Stomach (tissue), 8 donors: ENCODE measurements at regions not wholly inside any gene's neighbourhood (a gene's known extent, or its start where the extent isn't known, plus 50 kb on each side); places are given as distances from the start of the nearest gene placed in this dataset.

ENCODE experiments used
- DNase-seq, 2 donors: peaks; one replicate each; pipeline versions ENCODE4 v3.0.0 to v3.0.0-alpha.2; 2013 to 2019
- H3K27ac ChIP-seq, 5 donors: fragments of 200-600 bp in 4 of 5; sonication (generic) in 4 of 5; one replicate each; pipeline ENCODE4 v1.5.1; 2013 to 2019; ENCODE audit warnings: mild to moderate bottlenecking in 1 of 5, moderate library complexity in 1 of 5
- H3K27me3 ChIP-seq, 3 donors: fragments of 200-600 bp; sonication (generic); one replicate each; pipeline ENCODE4 v1.5.1; 2017 to 2019; ENCODE audit warnings: mixed run types in 1 of 3
- H3K36me3 ChIP-seq, 4 donors: fragments of 200-600 bp; sonication (generic); 1 replicate in 3 of 4; 2 replicates in 1 of 4; pipeline ENCODE4 v1.5.1; 2016 to 2019
- H3K4me1 ChIP-seq, 4 donors: fragments of 200-600 bp; sonication (generic); one replicate each; pipeline ENCODE4 v1.5.1; 2016 to 2019
- H3K4me3 ChIP-seq, 4 donors: fragments of 200-600 bp; sonication (generic) in 3 of 4; one replicate each; pipeline ENCODE4 v1.5.1; 2016 to 2019; ENCODE audit warnings: mild to moderate bottlenecking in 1 of 4
- H3K9me3 ChIP-seq, 4 donors: fragments of 200-600 bp; sonication (generic); one replicate each; pipeline ENCODE4 v1.5.1; 2016 to 2019
- EP300 ChIP-seq: sonication (generic); formaldehyde crosslinking; IDR thresholded peaks from one replicate; pipeline ENCODE4 v1.6.1; 2017; ENCODE audit warnings: antibody characterized with exemption
- POLR2A ChIP-seq, 4 donors: fragments of 450-650 bp; IDR thresholded peaks; one replicate each; pipeline ENCODE4 v1.6.1; 2016; ENCODE audit warnings: antibody characterized with exemption in 4 of 4, control low read depth in 2 of 4, mild to moderate bottlenecking in 1 of 4, moderate library complexity in 1 of 4
- POLR2AphosphoS5 ChIP-seq, 3 donors: sonication (generic); formaldehyde crosslinking; IDR thresholded peaks; one replicate each; pipeline ENCODE4 v1.6.1; 2016; ENCODE audit warnings: antibody characterized with exemption in 3 of 3
- WGBS, 5 donors: extraction: QIAGEN DNeasy Blood & Tissue Kit in 3 of 5; methylation state at CpG; one replicate each; pipeline versions ENCODE4 v1.1.5 to v1.1.7; 2013 to 2018; 5-methylcytosine and 5-hydroxymethylcytosine counted together
- intact Hi-C: fragments of 100-400 bp; cut with DNase I; formaldehyde crosslinking; loops from one replicate; pipeline ENCODE4 v1.15.1; 2023; ENCODE audit warnings: low total_unique reads
- TF ChIP-seq, protein P1 (sequence below), 7 experiments: fragments of 450-650 bp in 4 of 7; fragments of 200-600 bp in 3 of 7; sonication (generic) in 3 of 7; IDR thresholded peaks; one replicate each; pipeline ENCODE4 v1.5.1; 2016 to 2019; ENCODE audit warnings: antibody characterized with exemption in 7 of 7, control low read depth in 2 of 7, mild to moderate bottlenecking in 1 of 7
- donor health status: healthy with polysubstance abuse.
- donor health status: Bipolar disorder and iron deficiency.
- donor health status: healthy.

GRCh38 chr1:215489771-215490565 lies 77.1 kb upstream of the KCTD3 start:
- Histone ChIP-seq H3K9me3 (peaks cover 0 to 7% (median 3%) of the 10 kb centered on the region in 4 donors), H3K27me3 (no peaks in the 10 kb centered on the region), H3K36me3 (no peaks in the 10 kb centered on the region), H3K4me1 (no peaks in the 10 kb centered on the region), H3K4me3 (no peak overlapping the region), H3K27ac (no peak overlapping the region)
- 56 to 69% (median 60%) methylated on average over 3 of the region's 3 CpGs for WGBS, 5 donors
- intact Hi-C loops: no loop called here
- DNase-seq: no peak
- TF ChIP-seq, protein P1, sequence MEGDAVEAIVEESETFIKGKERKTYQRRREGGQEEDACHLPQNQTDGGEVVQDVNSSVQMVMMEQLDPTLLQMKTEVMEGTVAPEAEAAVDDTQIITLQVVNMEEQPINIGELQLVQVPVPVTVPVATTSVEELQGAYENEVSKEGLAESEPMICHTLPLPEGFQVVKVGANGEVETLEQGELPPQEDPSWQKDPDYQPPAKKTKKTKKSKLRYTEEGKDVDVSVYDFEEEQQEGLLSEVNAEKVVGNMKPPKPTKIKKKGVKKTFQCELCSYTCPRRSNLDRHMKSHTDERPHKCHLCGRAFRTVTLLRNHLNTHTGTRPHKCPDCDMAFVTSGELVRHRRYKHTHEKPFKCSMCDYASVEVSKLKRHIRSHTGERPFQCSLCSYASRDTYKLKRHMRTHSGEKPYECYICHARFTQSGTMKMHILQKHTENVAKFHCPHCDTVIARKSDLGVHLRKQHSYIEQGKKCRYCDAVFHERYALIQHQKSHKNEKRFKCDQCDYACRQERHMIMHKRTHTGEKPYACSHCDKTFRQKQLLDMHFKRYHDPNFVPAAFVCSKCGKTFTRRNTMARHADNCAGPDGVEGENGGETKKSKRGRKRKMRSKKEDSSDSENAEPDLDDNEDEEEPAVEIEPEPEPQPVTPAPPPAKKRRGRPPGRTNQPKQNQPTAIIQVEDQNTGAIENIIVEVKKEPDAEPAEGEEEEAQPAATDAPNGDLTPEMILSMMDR (IDR thresholded peaks at IDR 0.05): no peak
- no peak for TF ChIP-seq EP300
- no peak for TF ChIP-seq POLR2AphosphoS5 (IDR thresholded peaks at IDR 0.05)
- no peak for TF ChIP-seq POLR2A (IDR thresholded peaks at IDR 0.05)

DNA sequence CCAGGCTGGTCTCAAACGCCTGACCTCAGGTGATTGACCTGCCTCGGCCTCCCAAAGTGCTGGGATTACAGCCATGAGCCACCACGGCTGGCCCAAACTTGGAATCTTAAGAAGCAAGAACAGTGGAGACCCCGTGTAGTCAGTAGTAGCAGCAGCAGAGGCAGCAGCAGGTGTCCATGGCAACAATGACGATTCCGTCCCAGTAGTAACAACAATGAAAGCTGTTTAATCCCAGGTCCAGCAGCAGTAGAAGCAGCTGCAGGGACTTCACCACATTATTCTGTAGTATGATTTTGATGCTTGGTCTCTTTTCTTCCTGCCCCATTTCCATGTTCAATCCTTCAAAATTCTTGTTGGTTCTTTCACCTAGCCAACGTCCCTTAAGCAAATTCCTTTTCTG lies 69.6 kb upstream of the KCTD3 start:
- H3K9me3 ChIP-seq: peaks cover 0 to 3% (median 1%) of the 10 kb centered on the region in 4 donors
- intact Hi-C loops: no loop called here
- H3K27me3 ChIP-seq: no peaks in the 10 kb centered on the region
- H3K4me3 ChIP-seq: no peak overlapping the region
- H3K36me3 ChIP-seq: no peaks in the 10 kb centered on the region
- no peak for TF ChIP-seq EP300
- H3K4me1 ChIP-seq: no peaks in the 10 kb centered on the region
- peak in 1 of 2 donors; percentile 24 for DNase-seq
- 60 to 77% (median 65%) methylated on average over 5 to 7 of the region's 7 CpGs for WGBS, 5 donors
- H3K27ac ChIP-seq: no peak overlapping the region

DNA sequence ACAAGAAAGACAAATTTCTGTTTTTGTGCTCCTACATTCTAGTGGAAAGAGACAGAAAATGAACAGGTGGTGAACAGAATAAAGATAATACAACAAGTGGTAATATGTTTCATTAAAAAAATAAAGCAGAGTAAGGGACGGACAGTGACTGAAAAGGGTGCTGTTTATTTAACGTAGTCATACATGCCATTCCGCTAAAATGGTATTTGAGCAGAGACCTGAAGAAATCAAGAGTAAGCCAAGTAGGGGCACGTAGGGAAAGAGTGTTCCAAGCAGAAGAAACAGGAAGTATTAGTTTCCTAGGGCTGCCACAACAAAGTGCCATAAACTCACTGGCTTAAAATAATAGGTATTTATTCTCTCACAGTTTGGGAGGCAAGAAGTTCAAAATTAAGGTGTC lies 65.6 kb upstream of the KCTD3 start:
- Histone ChIP-seq H3K27ac (no peak overlapping the region), H3K4me3 (no peak overlapping the region), H3K9me3 (no peaks in the 10 kb centered on the region), H3K4me1 (no peaks in the 10 kb centered on the region), H3K27me3 (no peaks in the 10 kb centered on the region), H3K36me3 (no peaks in the 10 kb centered on the region)
- intact Hi-C loops: no loop called here
- DNase-seq: no peak
- TF ChIP-seq, protein P1 (IDR thresholded peaks at IDR 0.05): no peak
- TF ChIP-seq POLR2AphosphoS5 (IDR thresholded peaks at IDR 0.05) (no peak), POLR2A (IDR thresholded peaks at IDR 0.05) (no peak), EP300 (no peak)
- 73 to 79% (median 76%) methylated on average over 4 of the region's 4 CpGs for WGBS, 5 donors

DNA sequence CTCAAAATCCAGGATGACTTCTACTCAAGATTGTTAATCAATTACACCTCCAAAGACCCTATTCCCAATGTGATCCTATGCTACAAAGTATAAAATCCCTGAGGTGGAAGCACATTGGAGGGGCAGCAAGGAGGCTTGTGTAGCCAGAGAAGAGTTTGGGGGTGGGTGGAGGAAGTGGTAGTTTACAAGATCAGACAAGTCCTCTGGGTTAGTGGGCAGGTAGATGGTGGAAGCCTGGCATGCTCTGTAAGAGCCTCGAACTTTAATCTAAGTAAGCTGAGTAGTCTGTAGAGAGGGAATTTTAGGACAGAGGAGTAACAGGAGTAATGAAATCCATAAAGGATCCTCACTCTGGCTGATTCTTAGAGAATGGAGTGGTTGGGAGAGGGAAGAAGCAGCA lies 65.0 kb upstream of the KCTD3 start:
- DNase-seq: no peak
- no peaks in the 10 kb centered on the region for H3K36me3 ChIP-seq
- TF ChIP-seq, protein P1 (IDR thresholded peaks at IDR 0.05): no peak
- TF ChIP-seq POLR2AphosphoS5 (IDR thresholded peaks at IDR 0.05) (no peak), POLR2A (IDR thresholded peaks at IDR 0.05) (no peak), EP300 (no peak)
- H3K27me3 ChIP-seq: no peaks in the 10 kb centered on the region
- H3K4me3 ChIP-seq: no peak overlapping the region
- no peaks in the 10 kb centered on the region for H3K4me1 ChIP-seq
- no peak overlapping the region for H3K27ac ChIP-seq
- WGBS, 5 donors: 79 to 91% (median 89%) methylated on average over 1 of the region's 1 CpG
- intact Hi-C loops: no loop called here
- no peaks in the 10 kb centered on the region for H3K9me3 ChIP-seq

GRCh38 chr1:215507119-215507518 lies 60.0 kb upstream of the KCTD3 start:
- no peak for DNase-seq
- no peaks in the 10 kb centered on the region for H3K4me1 ChIP-seq
- H3K36me3 ChIP-seq: no peaks in the 10 kb centered on the region
- peaks cover 0 to 22% (median 6%) of the 10 kb centered on the region in 4 donors for H3K9me3 ChIP-seq
- H3K4me3 ChIP-seq: no peak overlapping the region
- intact Hi-C loops: no loop called here
- WGBS, 5 donors: 64 to 89% (median 70%) methylated on average over 1 of the region's 1 CpG
- TF ChIP-seq EP300 (no peak), POLR2A (IDR thresholded peaks at IDR 0.05) (no peak), POLR2AphosphoS5 (IDR thresholded peaks at IDR 0.05) (no peak)
- TF ChIP-seq, protein P1 (IDR thresholded peaks at IDR 0.05): no peak
- no peaks in the 10 kb centered on the region for H3K27me3 ChIP-seq
- no peak overlapping the region for H3K27ac ChIP-seq
